OCI-LY3 (cell line): ENCODE measurements at regions not wholly inside any gene's neighbourhood (a gene's known extent, or its start where the extent isn't known, plus 50 kb on each side); places are given as distances from the start of the nearest gene placed in this dataset.

Experiments used
- H2AFZ ChIP-seq: fragments of 200-600, 300-600 bp; shearing (Covaris generic); 2 replicates; pipeline ENCODE4 v1.6.0; 2014; ENCODE audit warnings: antibody characterized with exemption, low read depth, low read length
- H3K27ac ChIP-seq: fragments of 200-600, 300-600 bp; sonication (generic); 2 replicates; pipeline ENCODE4 v1.5.1; 2014; ENCODE audit warnings: mild to moderate bottlenecking, low read length, moderate library complexity, mixed read lengths
- H3K27me3 ChIP-seq: fragments of 200-600, 300-600 bp; sonication (generic); 2 replicates; pipeline ENCODE4 v1.6.1; 2014; ENCODE audit warnings: low read depth, low read length, mixed read lengths
- H3K36me3 ChIP-seq: fragments of 200-600, 300-600 bp; sonication (generic); replicated peaks from 2 replicates; pipeline ENCODE3; 2014; ENCODE audit warnings: low read depth, low read length, mixed read lengths
- H3K4me1 ChIP-seq: fragments of 300-600, 200-600 bp; sonication (generic); 2 replicates; pipeline ENCODE4 v1.6.1; 2014; ENCODE audit warnings: low read length, mixed read lengths
- H3K4me2 ChIP-seq: fragments of 200-600, 300-600 bp; sonication (generic); 2 replicates; pipeline ENCODE4 v1.6.1; 2014; ENCODE audit warnings: low read length, mixed read lengths
- H3K4me3 ChIP-seq: fragments of 300-600, 200-600 bp; sonication (generic); 2 replicates; pipeline ENCODE4 v1.5.1; 2014; ENCODE audit warnings: antibody characterized with exemption, mild to moderate bottlenecking, low read length, moderate library complexity
- H3K79me2 ChIP-seq: fragments of 300-600, 200-600 bp; shearing (Covaris generic); 2 replicates; pipeline ENCODE4 v1.6.1; 2014; ENCODE audit warnings: mild to moderate bottlenecking, low read length, mixed read lengths
- H3K9ac ChIP-seq: fragments of 300-600, 200-600 bp; shearing (Covaris generic); 2 replicates; pipeline ENCODE4 v1.6.0; 2014; ENCODE audit warnings: mild to moderate bottlenecking, low read length, moderate library complexity
- H3K9me3 ChIP-seq: fragments of 200-600, 300-600 bp; shearing (Covaris generic); 2 replicates; pipeline ENCODE4 v1.6.1; 2014; ENCODE audit warnings: low read length, mixed read lengths; ENCODE audit not compliant: insufficient read depth
- H4K20me1 ChIP-seq: fragments of 200-600, 300-600 bp; sonication (generic); 2 replicates; pipeline ENCODE4 v1.6.1; 2016; ENCODE audit warnings: low read length, mixed read lengths; ENCODE audit not compliant: insufficient read depth
- CTCF ChIP-seq: fragments of 200-600, 300-600 bp; sonication (generic); IDR thresholded peaks from 2 replicates; pipeline ENCODE4 v1.5.1; 2014; ENCODE audit warnings: antibody characterized with exemption, low read length, low read depth
- EZH2phosphoT487 ChIP-seq: fragments of 200-600 bp; shearing (Covaris generic); IDR thresholded peaks from 2 replicates; pipeline ENCODE4 v1.6.1; 2018; ENCODE audit warnings: antibody characterized with exemption, mixed run types, low read depth

- H3K4me3 ChIP-seq, result no peak overlapping the region
- TF ChIP-seq EZH2phosphoT487 (no peak), CTCF (no peak)
- no peaks in the 10 kb centered on the region for H3K79me2 ChIP-seq
- peaks cover 15% of the 10 kb centered on the region for H3K4me1 ChIP-seq
- no peak overlapping the region for H3K27ac ChIP-seq
- H3K27me3 ChIP-seq, result peaks cover 8% of the 10 kb centered on the region
- no peak overlapping the region for H3K9ac ChIP-seq
- H2AFZ ChIP-seq, result no peak overlapping the region
- no peaks in the 10 kb centered on the region for H3K36me3 ChIP-seq
- H3K9me3 ChIP-seq, result no peaks in the 10 kb centered on the region
- H3K4me2 ChIP-seq, result no peak overlapping the region
- H4K20me1 ChIP-seq, result no peaks in the 10 kb centered on the region
These were observed 747.8 kb upstream of the GOLIM4 start for GRCh38 chr3:168843481-168843880.

- Histone ChIP-seq H2AFZ (no peak overlapping the region), H3K9ac (no peak overlapping the region), H3K79me2 (no peaks in the 10 kb centered on the region), H3K9me3 (no peaks in the 10 kb centered on the region), H3K27ac (no peak overlapping the region), H3K4me1 (no peaks in the 10 kb centered on the region), H4K20me1 (no peaks in the 10 kb centered on the region), H3K4me3 (no peak overlapping the region), H3K36me3 (no peaks in the 10 kb centered on the region), H3K27me3 (0 out of 2 replicates have a peak, but pooled peaks cover 2% of the 10 kb centered on the region), H3K4me2 (no peak overlapping the region)
- TF ChIP-seq CTCF (no peak), EZH2phosphoT487 (no peak)
These were observed 743.9 kb upstream of the GOLIM4 start for GRCh38 chr3:168839653-168840052.

- TF ChIP-seq EZH2phosphoT487, result no peak
- TF ChIP-seq CTCF, result no peak
- no peaks in the 10 kb centered on the region for H3K4me1 ChIP-seq
These were observed 738.8 kb upstream of the GOLIM4 start for GRCh38 chr3:168834558-168834957.

GRCh38 chr3:168828943-168829342 is 733.2 kb upstream of the GOLIM4 start:
- no peak for TF ChIP-seq CTCF
- TF ChIP-seq EZH2phosphoT487, result no peak
- H3K9ac ChIP-seq, result no peak overlapping the region

More at GRCh38 chr3:168834558-168834957, 738.8 kb upstream of the GOLIM4 start:
- H3K9ac ChIP-seq, result no peak overlapping the region
- H3K36me3 ChIP-seq, result peaks cover 4% of the 10 kb centered on the region
- no peaks in the 10 kb centered on the region for H3K9me3 ChIP-seq
- H2AFZ ChIP-seq, result no peak overlapping the region
- H4K20me1 ChIP-seq, result no peaks in the 10 kb centered on the region
- H3K27ac ChIP-seq, result no peak overlapping the region
- no peak overlapping the region for H3K4me2 ChIP-seq
- no peaks in the 10 kb centered on the region for H3K27me3 ChIP-seq
- no peaks in the 10 kb centered on the region for H3K79me2 ChIP-seq
- H3K4me3 ChIP-seq, result no peak overlapping the region

More at GRCh38 chr3:168828943-168829342, 733.2 kb upstream of the GOLIM4 start:
- no peaks in the 10 kb centered on the region for H4K20me1 ChIP-seq
- H3K4me1 ChIP-seq, result no peaks in the 10 kb centered on the region
- no peaks in the 10 kb centered on the region for H3K27me3 ChIP-seq
- H2AFZ ChIP-seq, result no peak overlapping the region
- no peak overlapping the region for H3K4me2 ChIP-seq
- H3K27ac ChIP-seq, result no peak overlapping the region
- H3K4me3 ChIP-seq, result no peak overlapping the region
- H3K36me3 ChIP-seq, result peaks cover 2% of the 10 kb centered on the region
- H3K79me2 ChIP-seq, result no peaks in the 10 kb centered on the region
- H3K9me3 ChIP-seq, result no peaks in the 10 kb centered on the region
